Trophoblast cell (in vitro differentiated cells and primary cell): ENCODE measurements at regions not wholly inside any gene's neighbourhood (a gene's known extent, or its start where the extent isn't known, plus 50 kb on each side); places are given as distances from the start of the nearest gene placed in this dataset.

Experiments
- DNase-seq, 2 donors: peaks; one replicate each; pipeline ENCODE4 v3.0.0-alpha.2; 2016
- H2AFZ ChIP-seq: 2 replicates; pipeline ENCODE4 v1.6.1; 2013; ENCODE audit warnings: low read length, moderate library complexity, mild to moderate bottlenecking; ENCODE audit not compliant: insufficient read depth, poor library complexity
- H2AK5ac ChIP-seq: 2 replicates; pipeline ENCODE4 v1.6.1; 2013; ENCODE audit warnings: mild to moderate bottlenecking, low read length
- H2BK120ac ChIP-seq: 2 replicates; pipeline ENCODE4 v1.6.1; 2013; ENCODE audit warnings: low read length, mild to moderate bottlenecking, moderate library complexity; ENCODE audit not compliant: insufficient read depth, poor library complexity
- H2BK12ac ChIP-seq: 2 replicates; pipeline ENCODE4 v1.6.1; 2013; ENCODE audit warnings: mild to moderate bottlenecking, low read length, moderate library complexity
- H2BK5ac ChIP-seq: 2 replicates; pipeline ENCODE4 v1.6.1; 2013; ENCODE audit warnings: low read length, low read depth, moderate library complexity, mild to moderate bottlenecking; ENCODE audit not compliant: poor library complexity
- H3K14ac ChIP-seq: 2 replicates; pipeline ENCODE4 v1.6.1; 2013; ENCODE audit warnings: mild to moderate bottlenecking, low read length
- H3K18ac ChIP-seq: 2 replicates; pipeline ENCODE4 v1.6.1; 2013; ENCODE audit warnings: mild to moderate bottlenecking, low read length
- H3K23ac ChIP-seq: 2 replicates; pipeline ENCODE4 v1.6.1; 2013; ENCODE audit warnings: low read length
- H3K27ac ChIP-seq: 2 replicates; pipeline ENCODE4 v1.5.1; 2013; ENCODE audit warnings: low read depth, mild to moderate bottlenecking, inconsistent platforms, low read length, moderate library complexity
- H3K27me3 ChIP-seq: 2 replicates; pipeline ENCODE4 v1.6.1; 2013; ENCODE audit warnings: inconsistent platforms, mild to moderate bottlenecking, low read length, moderate library complexity; ENCODE audit not compliant: insufficient read depth
- H3K36me3 ChIP-seq, 2 experiments: 1 replicate in 1 of 2; 2 replicates in 1 of 2; pipeline ENCODE4 v1.6.1; 2013; ENCODE audit warnings: low read length in 2 of 2, mild to moderate bottlenecking in 2 of 2, moderate library complexity in 1 of 2; ENCODE audit not compliant: insufficient read depth in 2 of 2, control insufficient read depth in 1 of 2
- H3K4ac ChIP-seq: 2 replicates; pipeline ENCODE4 v1.6.1; 2013; ENCODE audit warnings: low read depth, mild to moderate bottlenecking, low read length, moderate library complexity
- H3K4me1 ChIP-seq, 2 experiments: 1 replicate in 1 of 2; 2 replicates in 1 of 2; pipeline ENCODE4 v1.6.1; 2013; ENCODE audit warnings: low read length in 2 of 2, mild to moderate bottlenecking in 2 of 2, moderate library complexity in 1 of 2; ENCODE audit not compliant: insufficient read depth in 2 of 2, control insufficient read depth in 1 of 2
- H3K4me2 ChIP-seq: 2 replicates; pipeline ENCODE4 v1.6.1; 2013; ENCODE audit warnings: inconsistent platforms, mild to moderate bottlenecking, low read length, moderate library complexity
- H3K4me3 ChIP-seq: 2 replicates; pipeline ENCODE4 v1.5.1; 2013; ENCODE audit warnings: mild to moderate bottlenecking, low read depth, low read length, inconsistent platforms
- H3K79me1 ChIP-seq: one replicate; pipeline ENCODE4 v1.6.1; 2013; ENCODE audit warnings: low read length
- H3K79me2 ChIP-seq: 2 replicates; pipeline ENCODE4 v1.6.1; 2013; ENCODE audit warnings: low read length, mild to moderate bottlenecking; ENCODE audit not compliant: control insufficient read depth, insufficient read depth, poor library complexity
- H3K9ac ChIP-seq: 2 replicates; pipeline ENCODE4 v1.6.1; 2013; ENCODE audit warnings: mild to moderate bottlenecking, low read length
- H3K9me3 ChIP-seq: 2 replicates; pipeline ENCODE4 v1.6.1; 2013; ENCODE audit warnings: low read depth, mild to moderate bottlenecking, control low read depth, inconsistent platforms, low read length; ENCODE audit not compliant: insufficient read depth
- H4K12ac ChIP-seq: 2 replicates; pipeline ENCODE4 v1.6.1; 2013; ENCODE audit warnings: low read depth, mild to moderate bottlenecking, low read length, moderate library complexity
- H4K8ac ChIP-seq: 2 replicates; pipeline ENCODE4 v1.6.1; 2013; ENCODE audit warnings: low read depth, mild to moderate bottlenecking, low read length, moderate library complexity
- H4K91ac ChIP-seq: one replicate; pipeline ENCODE4 v1.6.1; 2013; ENCODE audit warnings: low read depth, mild to moderate bottlenecking, low read length, moderate library complexity
- WGBS: extraction: QIAGEN DNeasy Blood & Tissue Kit; methylation state at CpG from one replicate; pipeline ENCODE4 v1.1.7; 2013; ENCODE audit warnings: missing lambda C conversion rate; ENCODE audit not compliant: insufficient read length, insufficient coverage; ENCODE audit errors: extremely low coverage; 5-methylcytosine and 5-hydroxymethylcytosine counted together

DNA sequence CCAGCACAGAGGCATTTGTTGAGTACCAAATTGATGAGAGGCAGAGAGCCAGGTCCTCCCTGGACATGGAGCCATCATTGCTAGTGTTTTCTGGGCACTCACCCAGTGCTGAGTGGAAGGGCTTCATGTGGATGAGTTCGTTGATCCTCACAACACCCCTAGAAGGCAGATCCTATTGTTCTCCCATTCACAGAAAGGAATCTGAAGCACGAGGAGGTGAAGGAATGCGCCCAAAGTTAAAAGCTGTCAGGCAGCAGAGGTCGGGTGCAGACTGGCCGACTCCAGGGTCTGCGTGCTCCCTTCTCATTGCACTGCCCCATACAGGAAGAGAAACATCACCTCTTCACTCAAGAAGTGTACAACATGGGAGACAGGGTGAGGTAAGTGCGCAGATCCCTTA lies 153.5 kb upstream of the TNPO1 start:
- no CpG with 5 or more reads among the region's 7 CpGs for WGBS
- H3K18ac ChIP-seq, result no peak overlapping the region
- H3K36me3 ChIP-seq, result no peaks in the 10 kb centered on the region
- no peak overlapping the region for H2AFZ ChIP-seq
- H3K4me2 ChIP-seq, result no peak overlapping the region
- H3K4me1 ChIP-seq, result peaks cover 16 to 29% of the 10 kb centered on the region in 2 experiments
- no peak overlapping the region for H4K91ac ChIP-seq
- H3K9ac ChIP-seq, result no peak overlapping the region
- peak overlapping the region; percentile 8 for H2AK5ac ChIP-seq
- DNase-seq, result no peak
- no peak overlapping the region for H3K14ac ChIP-seq
- H3K4ac ChIP-seq, result no peak overlapping the region
- peaks cover 3% of the 10 kb centered on the region for H3K9me3 ChIP-seq
- no peaks in the 10 kb centered on the region for H3K79me2 ChIP-seq
- H3K4me3 ChIP-seq, result no peak overlapping the region
- no peak overlapping the region for H4K8ac ChIP-seq
- H2BK12ac ChIP-seq, result peak overlapping the region; percentile 54
- H4K12ac ChIP-seq, result no peak overlapping the region
- H3K79me1 ChIP-seq, result peaks cover 13% of the 10 kb centered on the region
- H3K23ac ChIP-seq, result no peak overlapping the region
- H3K27me3 ChIP-seq, result no peaks in the 10 kb centered on the region
- H3K27ac ChIP-seq, result no peak overlapping the region
- H2BK120ac ChIP-seq, result no peak overlapping the region
- H2BK5ac ChIP-seq, result peak overlapping the region; percentile 18

DNA sequence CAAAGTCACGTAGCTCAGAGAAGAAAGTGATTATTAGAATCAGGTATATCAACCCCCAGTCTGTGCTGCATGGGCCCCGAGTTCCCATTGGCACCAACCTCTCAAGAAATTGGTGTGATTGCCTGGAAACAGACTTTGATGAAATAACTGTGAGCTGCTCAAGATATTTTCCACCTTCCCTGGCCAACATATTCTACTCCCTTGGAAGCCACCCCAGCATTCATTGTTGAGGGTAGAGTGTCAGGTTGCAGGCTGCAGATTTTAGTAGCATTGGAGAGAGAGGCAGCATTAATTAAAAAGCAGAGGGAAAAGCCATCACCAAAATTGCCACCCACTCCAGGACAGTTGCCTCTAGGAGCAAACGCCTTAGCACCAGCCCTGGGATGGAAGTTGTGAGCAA lies 154.2 kb upstream of the TNPO1 start:
- H2BK120ac ChIP-seq, result no peak overlapping the region
- no peak overlapping the region for H4K12ac ChIP-seq
- no peak overlapping the region for H4K91ac ChIP-seq
- H3K23ac ChIP-seq, result no peak overlapping the region
- WGBS, result no CpG with 5 or more reads among the region's 3 CpGs
- no peak overlapping the region for H3K18ac ChIP-seq
- no peak for DNase-seq
- H3K4ac ChIP-seq, result no peak overlapping the region
- peaks cover 3% of the 10 kb centered on the region for H3K9me3 ChIP-seq
- H3K4me2 ChIP-seq, result no peak overlapping the region
- H3K4me1 ChIP-seq, result peaks cover 20 to 34% of the 10 kb centered on the region in 2 experiments
- no peak overlapping the region for H3K14ac ChIP-seq
- no peaks in the 10 kb centered on the region for H3K27me3 ChIP-seq
- H3K79me1 ChIP-seq, result peaks cover 18% of the 10 kb centered on the region
- H2BK5ac ChIP-seq, result peak overlapping the region; percentile 18
- H2AFZ ChIP-seq, result no peak overlapping the region
- no peak overlapping the region for H3K4me3 ChIP-seq
- no peak overlapping the region for H3K27ac ChIP-seq
- H3K36me3 ChIP-seq, result no peaks in the 10 kb centered on the region
- peak overlapping the region; percentile 54 for H2BK12ac ChIP-seq
- no peak overlapping the region for H3K9ac ChIP-seq
- H2AK5ac ChIP-seq, result no peak overlapping the region
- peak overlapping the region; percentile 8 for H4K8ac ChIP-seq
- no peaks in the 10 kb centered on the region for H3K79me2 ChIP-seq

DNA sequence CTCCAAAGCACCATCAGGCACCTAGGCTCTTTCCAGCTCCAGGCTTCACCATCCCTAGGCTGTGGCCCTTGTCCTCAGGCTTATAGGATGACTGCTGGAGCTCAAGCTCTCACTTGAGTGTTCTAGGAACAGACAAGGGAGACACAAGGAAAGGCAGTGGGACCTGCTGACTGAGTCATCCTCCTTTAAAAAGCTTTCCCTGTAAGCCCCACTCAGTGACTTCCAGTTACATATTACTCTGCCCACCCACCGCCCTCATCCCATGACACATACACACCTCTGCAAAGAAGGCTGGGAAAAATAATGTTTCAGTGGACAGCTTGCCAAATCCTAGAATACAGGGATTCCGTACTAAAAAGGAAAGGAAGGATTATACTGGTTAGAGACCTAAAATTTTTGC lies 154.2 kb upstream of the ZNF366 start:
- no peak overlapping the region for H3K9ac ChIP-seq
- no CpG with 5 or more reads among the region's 2 CpGs for WGBS
- H3K23ac ChIP-seq, result no peak overlapping the region
- no peak for DNase-seq
- no peak overlapping the region for H2AK5ac ChIP-seq
- no peak overlapping the region for H3K4me3 ChIP-seq
- H2BK12ac ChIP-seq, result no peak overlapping the region
- H3K4me2 ChIP-seq, result no peak overlapping the region
- H3K18ac ChIP-seq, result no peak overlapping the region
- peaks cover 20 to 34% of the 10 kb centered on the region in 2 experiments for H3K4me1 ChIP-seq
- peaks cover 15% of the 10 kb centered on the region for H3K79me1 ChIP-seq
- peaks cover 3% of the 10 kb centered on the region for H3K9me3 ChIP-seq
- H2BK5ac ChIP-seq, result no peak overlapping the region
- no peaks in the 10 kb centered on the region for H3K79me2 ChIP-seq
- H2BK120ac ChIP-seq, result no peak overlapping the region
- H3K27ac ChIP-seq, result no peak overlapping the region
- H3K14ac ChIP-seq, result no peak overlapping the region
- no peak overlapping the region for H4K8ac ChIP-seq
- H2AFZ ChIP-seq, result no peak overlapping the region
- no peaks in the 10 kb centered on the region for H3K36me3 ChIP-seq
- H3K4ac ChIP-seq, result no peak overlapping the region
- H3K27me3 ChIP-seq, result no peaks in the 10 kb centered on the region
- no peak overlapping the region for H4K91ac ChIP-seq
- H4K12ac ChIP-seq, result no peak overlapping the region

GRCh38 chr5:72659726-72660125 lies 152.5 kb upstream of the ZNF366 start:
- Histone ChIP-seq H4K12ac (no peak overlapping the region), H3K4me2 (no peak overlapping the region), H3K9ac (no peak overlapping the region), H3K14ac (peak overlapping the region; percentile 49), H2BK120ac (peak overlapping the region; percentile 75), H3K23ac (no peak overlapping the region), H2AK5ac (peak overlapping the region; percentile 81), H3K27ac (no peak overlapping the region), H3K4me1 (peaks cover 24 to 38% of the 10 kb centered on the region in 2 experiments), H3K27me3 (no peaks in the 10 kb centered on the region), H3K79me2 (no peaks in the 10 kb centered on the region), H3K4ac (no peak overlapping the region), H3K79me1 (peaks cover 19% of the 10 kb centered on the region), H3K18ac (no peak overlapping the region), H3K4me3 (no peak overlapping the region), H4K8ac (peak overlapping the region; percentile 11), H4K91ac (peak overlapping the region; percentile 73), H2BK12ac (peak overlapping the region; percentile 83), H2AFZ (no peak overlapping the region), H2BK5ac (peak overlapping the region; percentile 14), H3K9me3 (peaks cover 2% of the 10 kb centered on the region), H3K36me3 (no peaks in the 10 kb centered on the region)
- no peak for DNase-seq
- no CpG with 5 or more reads among the region's 4 CpGs for WGBS
